Left ventricle myocardium inferior (tissue), 1 donor: ENCODE measurements at regions not wholly inside any gene's neighbourhood (a gene's known extent, or its start where the extent isn't known, plus 50 kb on each side); places are given as distances from the start of the nearest gene placed in this dataset.

Experiments used
- DNase-seq: peaks from one replicate; pipeline ENCODE4 v3.0.0-alpha.2; 2020
- H3K27ac ChIP-seq: fragments of 200-600 bp; replicated peaks from 2 replicates; pipeline ENCODE4 v1.8.0; 2021
- H3K27me3 ChIP-seq: fragments of 200-600 bp; 2 replicates; pipeline ENCODE4 v1.8.0; 2021; ENCODE audit warnings: low read depth
- H3K36me3 ChIP-seq: fragments of 200-600 bp; 2 replicates; pipeline ENCODE4 v1.8.0; 2021
- H3K4me1 ChIP-seq: fragments of 200-600 bp; 2 replicates; pipeline ENCODE4 v1.8.0; 2021
- H3K4me3 ChIP-seq: fragments of 200-600 bp; 2 replicates; pipeline ENCODE4 v1.8.0; 2021; ENCODE audit warnings: mild to moderate bottlenecking, moderate library complexity
- H3K9me3 ChIP-seq: fragments of 200-600 bp; replicated peaks from 2 replicates; pipeline ENCODE4 v1.8.0; 2021
- intact Hi-C: fragments of 100-400 bp; cut with micrococcal nuclease; formaldehyde crosslinking; loops from one replicate; pipeline ENCODE4 v1.11.0; 2022
- TF ChIP-seq, protein P1 (sequence below): fragments of 200-600 bp; IDR thresholded peaks from 2 replicates; pipeline ENCODE4 v1.8.0; 2021; ENCODE audit warnings: antibody characterized with exemption, mild to moderate bottlenecking, borderline replicate concordance
- donor health status: DM: no; HTN: yes; CAD: no; lungs with severe emphysema.

DNA sequence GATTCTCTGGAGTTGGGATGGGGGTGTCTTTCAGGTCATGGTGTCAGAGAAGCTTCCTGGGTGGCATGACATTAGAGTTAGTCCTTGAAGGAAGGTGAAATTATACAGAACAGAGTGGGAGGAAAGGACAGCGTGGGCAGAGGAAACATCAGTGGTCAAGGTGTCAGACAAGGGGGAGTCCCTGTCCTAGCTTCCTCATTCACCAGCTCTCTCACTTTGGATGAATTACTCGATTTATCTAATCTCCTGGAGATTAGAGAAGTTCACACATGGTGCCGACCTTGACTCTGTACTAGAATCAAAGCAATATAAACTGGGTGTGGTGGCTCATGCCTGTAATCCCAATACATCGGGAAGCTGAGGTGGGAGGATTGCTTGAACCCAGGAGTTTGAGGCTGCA lies 492.9 kb downstream of the VRK1 start:
- Histone ChIP-seq H3K4me1 (no peaks in the 10 kb centered on the region), H3K27me3 (peaks cover 78% of the 10 kb centered on the region), H3K4me3 (no peak overlapping the region), H3K36me3 (no peaks in the 10 kb centered on the region), H3K9me3 (no peaks in the 10 kb centered on the region), H3K27ac (no peak overlapping the region)
- intact Hi-C loops = no loop called here
- DNase-seq = no peak
- TF ChIP-seq, protein P1, sequence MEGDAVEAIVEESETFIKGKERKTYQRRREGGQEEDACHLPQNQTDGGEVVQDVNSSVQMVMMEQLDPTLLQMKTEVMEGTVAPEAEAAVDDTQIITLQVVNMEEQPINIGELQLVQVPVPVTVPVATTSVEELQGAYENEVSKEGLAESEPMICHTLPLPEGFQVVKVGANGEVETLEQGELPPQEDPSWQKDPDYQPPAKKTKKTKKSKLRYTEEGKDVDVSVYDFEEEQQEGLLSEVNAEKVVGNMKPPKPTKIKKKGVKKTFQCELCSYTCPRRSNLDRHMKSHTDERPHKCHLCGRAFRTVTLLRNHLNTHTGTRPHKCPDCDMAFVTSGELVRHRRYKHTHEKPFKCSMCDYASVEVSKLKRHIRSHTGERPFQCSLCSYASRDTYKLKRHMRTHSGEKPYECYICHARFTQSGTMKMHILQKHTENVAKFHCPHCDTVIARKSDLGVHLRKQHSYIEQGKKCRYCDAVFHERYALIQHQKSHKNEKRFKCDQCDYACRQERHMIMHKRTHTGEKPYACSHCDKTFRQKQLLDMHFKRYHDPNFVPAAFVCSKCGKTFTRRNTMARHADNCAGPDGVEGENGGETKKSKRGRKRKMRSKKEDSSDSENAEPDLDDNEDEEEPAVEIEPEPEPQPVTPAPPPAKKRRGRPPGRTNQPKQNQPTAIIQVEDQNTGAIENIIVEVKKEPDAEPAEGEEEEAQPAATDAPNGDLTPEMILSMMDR = no peak

DNA sequence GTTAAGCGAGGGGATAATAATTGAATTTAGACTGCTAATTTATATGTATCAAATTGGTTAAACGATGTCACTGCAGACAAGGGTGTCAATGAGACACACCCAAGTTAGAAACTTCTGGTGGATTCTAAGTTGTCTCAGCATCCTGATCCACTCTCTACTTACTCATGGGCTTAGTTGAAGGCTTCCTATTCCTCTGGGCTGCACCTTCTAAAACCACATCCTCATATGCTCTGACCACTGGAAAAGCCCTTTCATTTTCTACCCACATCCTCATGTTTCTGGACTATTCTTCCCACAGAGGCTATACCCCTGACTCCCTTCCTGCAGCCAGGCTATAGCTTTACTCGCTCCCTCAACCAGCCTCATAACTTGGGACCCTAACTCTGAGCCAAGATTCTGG lies 493.8 kb downstream of the VRK1 start:
- Histone ChIP-seq H3K27ac (no peak overlapping the region), H3K36me3 (no peaks in the 10 kb centered on the region), H3K4me3 (no peak overlapping the region), H3K4me1 (no peaks in the 10 kb centered on the region), H3K9me3 (no peaks in the 10 kb centered on the region), H3K27me3 (peaks cover 80% of the 10 kb centered on the region)
- intact Hi-C loops = no loop called here
- no peak for DNase-seq
- TF ChIP-seq, protein P1 = no peak

DNA sequence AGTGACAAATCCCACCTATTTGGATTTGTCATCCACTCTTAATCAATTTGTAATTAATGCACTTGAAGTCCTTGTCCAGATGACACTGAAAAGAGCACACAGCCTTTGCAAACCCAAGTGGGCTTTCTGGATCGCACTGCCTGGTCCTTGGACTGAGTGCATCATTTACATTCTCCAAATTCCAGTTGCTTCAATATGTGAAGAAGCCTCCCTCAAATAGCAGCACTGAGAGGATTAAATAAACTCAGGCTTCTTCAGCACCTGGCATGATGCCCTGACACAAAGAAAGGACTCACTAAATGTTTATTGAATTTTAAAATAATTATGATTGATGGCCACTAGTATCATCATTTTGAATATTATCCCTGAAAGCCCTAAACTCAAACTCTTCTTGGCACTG lies 496.5 kb downstream of the VRK1 start:
- Histone ChIP-seq H3K27ac (no peak overlapping the region), H3K36me3 (no peaks in the 10 kb centered on the region), H3K9me3 (no peaks in the 10 kb centered on the region), H3K4me1 (no peaks in the 10 kb centered on the region), H3K4me3 (no peak overlapping the region), H3K27me3 (peaks cover 88% of the 10 kb centered on the region)
- TF ChIP-seq, protein P1 = no peak
- no peak for DNase-seq
- intact Hi-C loops = no loop called here

DNA sequence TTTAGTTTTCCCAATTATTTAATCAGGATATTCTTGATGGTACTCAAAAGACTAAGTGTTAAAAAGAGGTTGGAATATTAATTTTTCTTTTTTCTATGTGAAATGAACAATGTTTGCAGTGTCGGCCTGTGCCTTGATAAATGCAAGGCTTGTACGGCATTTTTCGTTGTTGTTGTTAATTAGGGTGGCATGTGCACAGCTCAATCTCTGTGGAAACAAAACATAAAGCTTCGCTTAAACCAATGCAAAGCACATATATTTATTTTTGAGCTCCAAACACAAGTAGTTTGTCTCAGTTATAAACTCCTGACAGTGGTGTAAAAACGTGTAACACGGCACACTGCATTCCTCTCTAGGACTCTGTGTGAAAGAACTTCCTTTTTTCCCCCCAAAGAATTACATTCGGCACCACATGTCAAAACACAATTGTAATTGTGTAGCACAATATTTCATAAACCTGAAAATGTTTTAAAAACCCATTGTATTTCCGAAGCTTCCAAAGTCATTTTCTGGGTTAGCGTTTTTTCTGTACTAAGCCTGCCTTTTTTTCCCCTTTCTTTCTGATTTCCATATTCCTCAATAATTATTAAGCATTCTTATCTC lies 498.0 kb downstream of the VRK1 start:
- H3K4me3 ChIP-seq = no peak overlapping the region
- H3K4me1 ChIP-seq = no peaks in the 10 kb centered on the region
- DNase-seq = no peak
- H3K27me3 ChIP-seq = peaks cover 88% of the 10 kb centered on the region
- TF ChIP-seq, protein P1 = no peak
- H3K36me3 ChIP-seq = no peaks in the 10 kb centered on the region
- no peak overlapping the region for H3K27ac ChIP-seq
- intact Hi-C loops = no loop called here
- no peaks in the 10 kb centered on the region for H3K9me3 ChIP-seq

DNA sequence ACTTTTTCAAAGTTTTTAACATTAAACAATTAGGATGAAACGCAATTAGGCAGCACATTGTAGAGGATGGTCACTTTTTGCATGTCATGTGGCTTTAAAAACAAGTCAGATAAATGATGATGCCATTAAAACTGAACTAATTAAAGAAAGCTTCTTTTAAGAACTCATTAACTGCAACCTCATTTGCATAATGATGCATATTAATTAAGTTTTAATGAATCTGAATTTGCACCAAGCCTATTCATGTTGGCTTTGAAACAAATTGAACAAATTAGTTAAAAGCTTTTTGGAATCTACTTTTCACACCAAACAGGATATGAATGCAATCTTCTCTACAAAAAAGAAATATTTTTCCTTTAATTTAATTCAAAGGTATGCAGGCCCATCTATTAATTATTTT lies 499.0 kb downstream of the VRK1 start:
- Histone ChIP-seq H3K9me3 (no peaks in the 10 kb centered on the region), H3K4me1 (no peaks in the 10 kb centered on the region), H3K36me3 (no peaks in the 10 kb centered on the region), H3K4me3 (no peak overlapping the region), H3K27ac (no peak overlapping the region), H3K27me3 (peaks cover 88% of the 10 kb centered on the region)
- DNase-seq = no peak
- TF ChIP-seq, protein P1 = no peak
- intact Hi-C loops = no loop called here
